ENCODE measurements at regions not wholly inside any gene's neighbourhood (a gene's known extent, or its start where the extent isn't known, plus 50 kb on each side); places are given as distances from the start of the nearest gene placed in this dataset.

DNA sequence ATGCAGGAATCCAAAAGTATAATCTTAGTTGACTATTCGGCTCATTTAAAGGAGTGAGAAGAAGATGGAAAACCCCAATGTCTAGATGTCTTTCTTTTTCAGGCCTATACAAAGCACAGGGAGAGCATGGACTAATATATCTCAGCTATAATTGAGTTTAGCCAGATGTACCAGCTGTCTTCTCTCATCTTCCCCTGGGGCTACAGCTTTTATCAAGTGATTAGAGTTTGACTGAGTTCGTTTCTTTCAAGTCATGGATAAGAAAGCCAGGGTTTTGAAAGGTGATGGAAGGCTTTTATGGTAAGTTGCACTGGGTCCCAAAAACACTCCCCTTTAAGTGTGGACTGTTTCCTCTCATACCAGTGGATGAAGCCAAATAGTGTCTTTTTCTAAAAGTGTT, 1172.8 kb upstream of the TENM4 start:
- TF ChIP-seq, protein P1, sequence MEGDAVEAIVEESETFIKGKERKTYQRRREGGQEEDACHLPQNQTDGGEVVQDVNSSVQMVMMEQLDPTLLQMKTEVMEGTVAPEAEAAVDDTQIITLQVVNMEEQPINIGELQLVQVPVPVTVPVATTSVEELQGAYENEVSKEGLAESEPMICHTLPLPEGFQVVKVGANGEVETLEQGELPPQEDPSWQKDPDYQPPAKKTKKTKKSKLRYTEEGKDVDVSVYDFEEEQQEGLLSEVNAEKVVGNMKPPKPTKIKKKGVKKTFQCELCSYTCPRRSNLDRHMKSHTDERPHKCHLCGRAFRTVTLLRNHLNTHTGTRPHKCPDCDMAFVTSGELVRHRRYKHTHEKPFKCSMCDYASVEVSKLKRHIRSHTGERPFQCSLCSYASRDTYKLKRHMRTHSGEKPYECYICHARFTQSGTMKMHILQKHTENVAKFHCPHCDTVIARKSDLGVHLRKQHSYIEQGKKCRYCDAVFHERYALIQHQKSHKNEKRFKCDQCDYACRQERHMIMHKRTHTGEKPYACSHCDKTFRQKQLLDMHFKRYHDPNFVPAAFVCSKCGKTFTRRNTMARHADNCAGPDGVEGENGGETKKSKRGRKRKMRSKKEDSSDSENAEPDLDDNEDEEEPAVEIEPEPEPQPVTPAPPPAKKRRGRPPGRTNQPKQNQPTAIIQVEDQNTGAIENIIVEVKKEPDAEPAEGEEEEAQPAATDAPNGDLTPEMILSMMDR (IDR thresholded peaks at IDR 0.05; ENCODE audit: low read length) = no peak
- TF ChIP-seq EZH2 (IDR thresholded peaks at IDR 0.05; ENCODE audit: borderline replicate concordance, low read length) = no peak

Measured in OCI-LY1 (cell line).